GM21390 (cell line): ENCODE measurements at regions not wholly inside any gene's neighbourhood (a gene's known extent, or its start where the extent isn't known, plus 50 kb on each side); places are given as distances from the start of the nearest gene placed in this dataset.

Experiments
- ATAC-seq: cut with Tn5 transposase; IDR thresholded peaks from one replicate; pipeline ENCODE4 v1.9.1; 2021; ENCODE audit not compliant: unreplicated experiment

- ATAC-seq = no peak
These were observed 200.9 kb upstream of the CHRM2 start for GRCh38 chr7:136667584-136667983.

- no peak for ATAC-seq
These were observed 202.5 kb upstream of the CHRM2 start for GRCh38 chr7:136665878-136666509.

GRCh38 chr7:136664537-136664936 lies 203.9 kb upstream of the CHRM2 start:
- no peak for ATAC-seq

GRCh38 chr7:136657482-136657921 lies 210.9 kb upstream of the CHRM2 start:
- no peak for ATAC-seq

- ATAC-seq = no peak
These were observed 211.9 kb upstream of the CHRM2 start for GRCh38 chr7:136656516-136656915.

- ATAC-seq = no peak
These were observed 213.0 kb upstream of the CHRM2 start for GRCh38 chr7:136655414-136655813.

GRCh38 chr7:136654406-136654805 lies 214.0 kb upstream of the CHRM2 start:
- ATAC-seq = no peak

GRCh38 chr7:136652635-136653370 lies 215.6 kb upstream of the CHRM2 start:
- no peak for ATAC-seq

GRCh38 chr7:136640977-136641376 lies 227.5 kb upstream of the CHRM2 start:
- ATAC-seq = no peak

GRCh38 chr7:136637813-136638212 lies 230.6 kb upstream of the CHRM2 start:
- no peak for ATAC-seq

GRCh38 chr7:136635751-136636150 lies 232.7 kb upstream of the CHRM2 start:
- ATAC-seq = no peak

- no peak for ATAC-seq
These were observed 249.6 kb upstream of the CHRM2 start for GRCh38 chr7:136618818-136619217.

- no peak for ATAC-seq
These were observed 251.3 kb upstream of the CHRM2 start for GRCh38 chr7:136617176-136617575.

GRCh38 chr7:136605532-136606329 lies 262.7 kb upstream of the CHRM2 start:
- no peak for ATAC-seq

- ATAC-seq = no peak
These were observed 266.7 kb upstream of the CHRM2 start for GRCh38 chr7:136601772-136602171.

GRCh38 chr7:136600475-136600874 lies 268.0 kb upstream of the CHRM2 start:
- no peak for ATAC-seq

- no peak for ATAC-seq
These were observed 273.7 kb upstream of the CHRM2 start for GRCh38 chr7:136594739-136595144.

GRCh38 chr7:136588216-136588615 lies 280.2 kb upstream of the CHRM2 start:
- ATAC-seq = no peak

- ATAC-seq = no peak
These were observed 282.3 kb upstream of the CHRM2 start for GRCh38 chr7:136585954-136586670.

- ATAC-seq = no peak
These were observed 302.0 kb upstream of the CHRM2 start for GRCh38 chr7:136566491-136566890.

- ATAC-seq = no peak
These were observed 312.5 kb upstream of the CHRM2 start for GRCh38 chr7:136555933-136556332.
